ENCODE measurements at regions not wholly inside any gene's neighbourhood (a gene's known extent, or its start where the extent isn't known, plus 50 kb on each side); places are given as distances from the start of the nearest gene placed in this dataset.

DNA sequence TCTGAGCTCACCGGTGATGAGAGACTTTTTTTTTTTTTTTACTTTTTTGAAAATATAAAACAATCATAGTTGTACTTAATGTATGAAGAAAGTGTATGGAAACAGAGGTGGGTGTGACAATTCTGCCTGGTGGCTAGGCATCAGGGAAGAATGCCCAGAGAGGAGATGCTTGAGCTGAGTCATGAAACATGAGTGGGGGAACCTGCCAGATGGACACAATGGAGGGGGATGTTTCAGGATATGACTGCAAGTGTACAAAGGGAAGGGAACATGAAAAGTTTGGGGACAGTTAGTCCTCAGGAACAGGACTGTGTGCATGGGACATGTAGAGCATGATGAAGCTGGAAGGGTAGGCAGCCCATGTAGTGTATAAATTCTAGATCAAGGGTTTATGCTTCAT is 274.2 kb upstream of the E2F7 start:
- H3K9me3 ChIP-seq (ENCODE audit: control insufficient read depth in 5 of 5, low read length in 5 of 5) = no peaks in the 10 kb centered on the region
- no peaks in the 10 kb centered on the region for H3K27me3 ChIP-seq (ENCODE audit: control insufficient read depth in 5 of 5, insufficient read depth in 4 of 5, low read length in 5 of 5)
- no peaks in the 10 kb centered on the region for H3K36me3 ChIP-seq (ENCODE audit: control insufficient read depth in 5 of 5, insufficient read depth in 5 of 5, low read length in 5 of 5)
- H3K9ac ChIP-seq (ENCODE audit: low read length in 5 of 5) = no peak overlapping the region
- peaks cover 0 to 8% (median 0%) of the 10 kb centered on the region in 5 donors for H3K4me1 ChIP-seq (ENCODE audit: control insufficient read depth in 5 of 5, insufficient read depth in 5 of 5, low read length in 5 of 5)
- H3K4me3 ChIP-seq (ENCODE audit: low read depth in 1 of 5, low read length in 5 of 5) = no peak overlapping the region
- no peak overlapping the region for H3K27ac ChIP-seq (ENCODE audit: low read depth, low read length)

DNA sequence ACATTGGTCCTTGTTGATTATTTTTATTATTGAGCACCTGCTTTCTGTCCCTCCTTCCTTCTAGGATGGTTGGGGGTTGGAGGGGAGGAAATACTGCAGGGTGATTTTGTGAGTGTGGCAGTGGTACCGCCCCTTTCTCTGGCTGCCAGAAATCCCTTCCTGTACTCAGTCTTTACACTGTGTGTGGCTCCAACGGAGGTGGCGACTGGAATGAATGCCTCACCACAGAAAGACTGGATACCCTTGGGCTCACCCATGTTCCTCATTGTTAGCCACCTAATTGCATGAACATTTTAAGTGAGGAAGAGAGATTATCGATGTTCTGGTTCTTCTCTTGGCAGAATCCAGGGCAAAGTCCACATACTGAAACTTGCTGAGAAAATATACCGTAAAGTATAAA is 272.0 kb upstream of the E2F7 start:
- Histone ChIP-seq H3K4me3 (ENCODE audit: low read depth in 1 of 5, low read length in 5 of 5) (no peak overlapping the region), H3K9ac (ENCODE audit: low read length in 5 of 5) (no peak overlapping the region), H3K27me3 (ENCODE audit: control insufficient read depth in 5 of 5, insufficient read depth in 4 of 5, low read length in 5 of 5) (no peaks in the 10 kb centered on the region), H3K9me3 (ENCODE audit: control insufficient read depth in 5 of 5, low read length in 5 of 5) (no peaks in the 10 kb centered on the region), H3K27ac (ENCODE audit: low read depth, low read length) (no peak overlapping the region), H3K4me1 (ENCODE audit: control insufficient read depth in 5 of 5, insufficient read depth in 5 of 5, low read length in 5 of 5) (peaks cover 0 to 2% (median 0%) of the 10 kb centered on the region in 5 donors), H3K36me3 (ENCODE audit: control insufficient read depth in 5 of 5, insufficient read depth in 5 of 5, low read length in 5 of 5) (no peaks in the 10 kb centered on the region)

DNA sequence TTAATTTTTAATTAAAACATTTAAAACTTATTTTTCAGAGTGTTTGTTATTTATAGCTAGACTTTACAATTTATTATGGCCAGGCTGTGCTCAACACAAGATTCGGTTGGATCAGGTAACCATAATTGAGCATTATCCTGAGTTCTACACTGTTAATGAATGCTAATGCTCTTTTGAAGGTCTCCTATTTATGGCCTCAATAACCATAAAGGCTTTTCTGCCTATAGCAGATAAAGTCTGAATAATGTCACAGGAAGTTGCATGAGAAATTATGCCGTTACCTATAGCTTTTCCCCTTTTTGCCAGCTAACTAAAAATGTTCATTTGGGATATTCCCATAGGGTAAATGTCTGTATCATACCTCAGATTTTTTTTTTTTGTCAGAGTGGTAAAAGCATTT is 269.4 kb upstream of the E2F7 start:
- no peaks in the 10 kb centered on the region for H3K4me1 ChIP-seq (ENCODE audit: control insufficient read depth in 5 of 5, insufficient read depth in 5 of 5, low read length in 5 of 5)
- no peak overlapping the region for H3K4me3 ChIP-seq (ENCODE audit: low read depth in 1 of 5, low read length in 5 of 5)
- H3K36me3 ChIP-seq (ENCODE audit: control insufficient read depth in 5 of 5, insufficient read depth in 5 of 5, low read length in 5 of 5) = no peaks in the 10 kb centered on the region
- H3K9me3 ChIP-seq (ENCODE audit: control insufficient read depth in 5 of 5, low read length in 5 of 5) = no peaks in the 10 kb centered on the region
- no peak overlapping the region for H3K9ac ChIP-seq (ENCODE audit: low read length in 5 of 5)
- H3K27ac ChIP-seq (ENCODE audit: low read depth, low read length) = no peak overlapping the region
- no peaks in the 10 kb centered on the region for H3K27me3 ChIP-seq (ENCODE audit: control insufficient read depth in 5 of 5, insufficient read depth in 4 of 5, low read length in 5 of 5)

DNA sequence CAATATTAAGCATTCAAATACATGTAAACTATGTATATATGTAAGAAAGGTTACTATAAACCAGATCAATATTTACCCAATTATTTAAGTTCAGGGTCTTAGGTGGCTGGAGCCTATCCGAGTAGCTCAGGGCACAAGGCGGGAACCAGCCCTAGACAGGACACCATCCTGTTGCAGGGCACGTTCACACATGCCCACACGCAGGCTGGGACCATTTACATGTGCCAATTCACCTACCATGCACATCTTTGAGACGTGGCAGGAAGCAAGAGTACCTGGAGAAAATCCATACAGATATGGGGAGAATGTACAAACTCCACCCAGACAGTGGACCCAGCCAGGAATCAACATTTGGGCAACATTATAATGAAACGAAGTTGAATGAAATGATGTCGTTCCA is 263.0 kb upstream of the E2F7 start:
- no peaks in the 10 kb centered on the region for H3K9me3 ChIP-seq (ENCODE audit: control insufficient read depth in 5 of 5, low read length in 5 of 5)
- no peaks in the 10 kb centered on the region for H3K36me3 ChIP-seq (ENCODE audit: control insufficient read depth in 5 of 5, insufficient read depth in 5 of 5, low read length in 5 of 5)
- peaks cover 2 to 31% (median 20%) of the 10 kb centered on the region in 5 donors for H3K4me1 ChIP-seq (ENCODE audit: control insufficient read depth in 5 of 5, insufficient read depth in 5 of 5, low read length in 5 of 5)
- H3K4me3 ChIP-seq (ENCODE audit: low read depth in 1 of 5, low read length in 5 of 5) = no peak overlapping the region
- H3K27ac ChIP-seq (ENCODE audit: low read depth, low read length) = no peak overlapping the region
- H3K9ac ChIP-seq (ENCODE audit: low read length in 5 of 5) = no peak overlapping the region
- peaks cover 0 to 7% (median 0%) of the 10 kb centered on the region in 5 donors for H3K27me3 ChIP-seq (ENCODE audit: control insufficient read depth in 5 of 5, insufficient read depth in 4 of 5, low read length in 5 of 5)

DNA sequence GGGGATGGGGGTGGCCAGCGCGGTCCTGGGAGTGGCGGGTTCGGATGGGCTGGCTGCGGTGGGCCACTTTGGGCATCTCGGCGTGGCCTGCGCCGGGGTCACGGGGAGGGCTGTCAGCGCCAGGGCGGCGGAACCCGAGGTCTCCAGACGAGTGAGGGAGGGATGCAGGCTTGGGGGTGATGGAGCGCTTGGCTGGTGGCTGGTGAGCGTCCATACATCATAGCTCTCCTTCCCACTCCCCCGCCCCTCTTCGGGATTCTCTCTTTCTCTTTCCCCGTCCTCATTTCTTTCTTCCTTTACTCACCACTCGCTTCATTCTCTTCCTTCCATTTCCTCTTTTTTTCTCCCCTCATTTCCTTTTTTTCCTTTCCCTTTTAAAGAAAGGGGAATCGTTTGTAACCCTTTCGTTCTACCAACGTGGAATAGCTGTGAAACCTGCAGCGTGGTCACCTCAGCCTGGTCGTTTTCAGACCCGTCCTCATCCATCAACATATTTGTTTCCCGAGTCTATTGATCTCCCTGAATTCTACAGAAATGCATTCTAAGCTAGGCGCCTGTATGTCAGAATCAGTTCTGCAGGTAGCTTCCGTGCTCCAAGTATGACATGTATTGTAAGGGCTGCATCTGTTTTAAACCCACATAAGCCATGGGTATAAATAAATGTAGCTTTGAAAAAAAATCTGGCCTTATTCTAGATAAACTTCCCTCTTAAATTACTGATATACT is 260.3 kb upstream of the E2F7 start:
- Histone ChIP-seq H3K9me3 (ENCODE audit: control insufficient read depth in 5 of 5, low read length in 5 of 5) (no peaks in the 10 kb centered on the region), H3K27ac (ENCODE audit: low read depth, low read length) (no peak overlapping the region), H3K4me1 (ENCODE audit: control insufficient read depth in 5 of 5, insufficient read depth in 5 of 5, low read length in 5 of 5) (peaks cover 2 to 31% (median 20%) of the 10 kb centered on the region in 5 donors), H3K27me3 (ENCODE audit: control insufficient read depth in 5 of 5, insufficient read depth in 4 of 5, low read length in 5 of 5) (peaks cover 0 to 7% (median 0%) of the 10 kb centered on the region in 5 donors), H3K4me3 (ENCODE audit: low read depth in 1 of 5, low read length in 5 of 5) (peak overlapping the region; percentile 70 to 95 (median 87)), H3K36me3 (ENCODE audit: control insufficient read depth in 5 of 5, insufficient read depth in 5 of 5, low read length in 5 of 5) (no peaks in the 10 kb centered on the region), H3K9ac (ENCODE audit: low read length in 5 of 5) (peak overlapping the region in 4 of 5 donors; percentile 4 to 70 (median 40))

DNA sequence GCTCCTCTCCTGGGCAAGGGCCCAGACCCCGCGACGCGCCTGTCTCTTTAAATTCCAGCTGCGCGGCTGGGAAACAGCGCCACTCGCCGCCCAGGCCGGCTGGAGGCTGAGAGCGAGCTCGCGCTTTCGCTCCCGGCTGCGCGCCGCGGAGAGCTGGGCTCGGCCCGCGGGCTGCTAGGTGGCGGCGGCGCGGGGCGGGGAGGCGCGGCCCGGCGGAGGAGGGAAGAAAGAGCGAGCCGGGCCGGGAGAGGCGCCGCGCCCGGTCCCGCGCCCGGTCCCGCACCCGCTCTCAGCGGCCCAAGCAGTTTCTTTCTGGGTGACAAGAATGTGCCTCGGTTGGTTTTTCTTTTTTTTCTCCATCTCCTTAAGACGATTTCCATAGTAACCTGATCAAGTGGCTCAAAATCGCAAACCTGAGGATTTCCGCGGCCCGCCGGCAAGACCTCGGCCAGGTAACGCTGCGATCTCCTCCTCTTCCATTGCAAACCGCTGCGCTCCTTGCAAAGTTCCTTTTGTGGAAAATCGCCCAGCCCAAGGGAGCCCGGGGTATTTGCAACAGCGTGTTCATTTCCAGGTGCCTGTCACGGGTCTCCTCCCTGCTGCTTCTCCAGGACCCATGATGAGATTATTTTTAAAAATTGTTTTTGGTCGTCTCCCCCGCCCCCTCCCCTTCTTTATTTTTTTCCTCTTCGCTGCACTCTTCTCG is 259.5 kb upstream of the E2F7 start:
- Histone ChIP-seq H3K27me3 (ENCODE audit: control insufficient read depth in 5 of 5, insufficient read depth in 4 of 5, low read length in 5 of 5) (peaks cover 0 to 7% (median 0%) of the 10 kb centered on the region in 5 donors), H3K36me3 (ENCODE audit: control insufficient read depth in 5 of 5, insufficient read depth in 5 of 5, low read length in 5 of 5) (no peaks in the 10 kb centered on the region), H3K9ac (ENCODE audit: low read length in 5 of 5) (peak overlapping the region; percentile 33 to 82 (median 53)), H3K4me1 (ENCODE audit: control insufficient read depth in 5 of 5, insufficient read depth in 5 of 5, low read length in 5 of 5) (peaks cover 2 to 31% (median 20%) of the 10 kb centered on the region in 5 donors), H3K27ac (ENCODE audit: low read depth, low read length) (no peak overlapping the region), H3K4me3 (ENCODE audit: low read depth in 1 of 5, low read length in 5 of 5) (peak overlapping the region; percentile 70 to 95 (median 87)), H3K9me3 (ENCODE audit: control insufficient read depth in 5 of 5, low read length in 5 of 5) (no peaks in the 10 kb centered on the region)

DNA sequence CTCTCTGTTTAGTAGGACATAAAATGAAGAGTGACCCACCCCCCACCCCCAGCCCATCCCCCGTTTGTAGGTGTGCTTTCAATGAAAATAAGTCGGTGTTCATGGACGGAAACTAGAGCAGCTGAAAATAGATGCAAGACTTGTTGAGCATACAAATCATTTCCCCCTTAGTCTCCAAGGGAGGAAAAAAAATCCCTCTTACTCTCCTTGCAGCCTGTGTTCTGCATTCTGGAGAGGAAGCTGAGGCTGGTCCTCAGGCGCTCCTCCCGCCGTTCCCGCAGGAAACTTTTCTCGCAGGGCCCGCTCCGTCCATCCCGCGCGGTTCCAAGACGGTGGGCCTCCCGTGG is 259.0 kb upstream of the E2F7 start:
- Histone ChIP-seq H3K36me3 (ENCODE audit: control insufficient read depth in 5 of 5, insufficient read depth in 5 of 5, low read length in 5 of 5) (no peaks in the 10 kb centered on the region), H3K27me3 (ENCODE audit: control insufficient read depth in 5 of 5, insufficient read depth in 4 of 5, low read length in 5 of 5) (peaks cover 0 to 7% (median 0%) of the 10 kb centered on the region in 5 donors), H3K9ac (ENCODE audit: low read length in 5 of 5) (peak overlapping the region in 3 of 5 donors; percentile 53 to 82 (median 81)), H3K27ac (ENCODE audit: low read depth, low read length) (no peak overlapping the region), H3K4me1 (ENCODE audit: control insufficient read depth in 5 of 5, insufficient read depth in 5 of 5, low read length in 5 of 5) (peaks cover 2 to 31% (median 20%) of the 10 kb centered on the region in 5 donors), H3K9me3 (ENCODE audit: control insufficient read depth in 5 of 5, low read length in 5 of 5) (no peaks in the 10 kb centered on the region), H3K4me3 (ENCODE audit: low read depth in 1 of 5, low read length in 5 of 5) (peak overlapping the region; percentile 68 to 95 (median 80))

DNA sequence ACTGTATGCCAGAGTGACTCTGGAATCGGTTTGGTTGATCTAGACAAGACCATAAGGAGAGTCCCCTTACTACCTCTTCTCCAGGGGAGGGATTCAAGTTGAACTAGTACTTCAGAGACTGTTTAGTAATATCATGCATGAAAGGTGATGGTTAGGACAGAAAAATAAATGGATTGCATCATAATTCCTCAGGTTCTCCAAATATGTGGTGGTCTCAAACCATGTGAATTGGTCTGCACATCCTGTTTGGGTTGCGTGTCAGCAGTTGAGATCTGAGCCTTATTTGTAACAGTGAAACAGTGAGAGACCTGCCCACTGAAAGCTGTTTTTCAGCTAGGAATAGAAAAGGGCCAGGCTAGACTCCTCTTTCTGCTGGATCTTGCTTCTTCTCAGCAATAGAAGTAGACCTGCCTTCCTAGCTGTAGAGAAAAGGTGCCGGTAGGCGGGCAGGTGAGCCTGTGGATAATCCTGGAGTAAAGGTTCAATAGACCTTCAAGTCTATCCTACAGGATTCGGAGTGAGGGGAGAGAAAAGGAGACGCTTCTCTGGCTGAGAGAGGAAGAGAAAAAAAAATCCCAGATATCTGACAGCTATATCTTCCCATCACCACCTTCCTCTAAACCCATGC is 258.5 kb upstream of the E2F7 start:
- no peaks in the 10 kb centered on the region for H3K36me3 ChIP-seq (ENCODE audit: control insufficient read depth in 5 of 5, insufficient read depth in 5 of 5, low read length in 5 of 5)
- peaks cover 0 to 7% (median 0%) of the 10 kb centered on the region in 5 donors for H3K27me3 ChIP-seq (ENCODE audit: control insufficient read depth in 5 of 5, insufficient read depth in 4 of 5, low read length in 5 of 5)
- no peak overlapping the region for H3K27ac ChIP-seq (ENCODE audit: low read depth, low read length)
- peak overlapping the region in 2 of 5 donors; percentile 68 to 87 for H3K4me3 ChIP-seq (ENCODE audit: low read depth in 1 of 5, low read length in 5 of 5)
- H3K9ac ChIP-seq (ENCODE audit: low read length in 5 of 5) = no peak overlapping the region
- H3K9me3 ChIP-seq (ENCODE audit: control insufficient read depth in 5 of 5, low read length in 5 of 5) = no peaks in the 10 kb centered on the region
- peaks cover 2 to 31% (median 20%) of the 10 kb centered on the region in 5 donors for H3K4me1 ChIP-seq (ENCODE audit: control insufficient read depth in 5 of 5, insufficient read depth in 5 of 5, low read length in 5 of 5)

DNA sequence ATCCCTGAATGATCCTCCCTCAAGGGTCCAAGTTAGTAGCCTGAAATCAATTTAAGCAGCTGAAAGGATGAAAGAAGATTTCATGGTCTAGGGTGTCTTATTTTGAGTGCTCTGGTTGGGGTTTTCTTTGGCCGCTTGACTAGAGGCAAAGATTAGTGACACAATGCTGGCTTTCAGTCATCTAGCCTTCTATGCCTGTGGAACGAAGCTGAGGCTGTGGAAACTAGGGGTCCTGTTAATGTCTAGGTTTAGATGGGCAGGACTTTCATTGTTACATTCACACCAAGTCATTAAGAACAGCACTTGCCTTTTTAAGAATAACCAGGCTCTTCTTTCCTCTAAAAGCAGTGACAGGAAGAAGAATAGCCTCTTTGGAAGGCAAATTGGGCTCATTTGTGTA is 253.8 kb upstream of the E2F7 start:
- no peaks in the 10 kb centered on the region for H3K36me3 ChIP-seq (ENCODE audit: control insufficient read depth in 5 of 5, insufficient read depth in 5 of 5, low read length in 5 of 5)
- no peak overlapping the region for H3K27ac ChIP-seq (ENCODE audit: low read depth, low read length)
- H3K9me3 ChIP-seq (ENCODE audit: control insufficient read depth in 5 of 5, low read length in 5 of 5) = no peaks in the 10 kb centered on the region
- H3K4me1 ChIP-seq (ENCODE audit: control insufficient read depth in 5 of 5, insufficient read depth in 5 of 5, low read length in 5 of 5) = peaks cover 0 to 4% (median 4%) of the 10 kb centered on the region in 5 donors
- no peak overlapping the region for H3K4me3 ChIP-seq (ENCODE audit: low read depth in 1 of 5, low read length in 5 of 5)
- H3K27me3 ChIP-seq (ENCODE audit: control insufficient read depth in 5 of 5, insufficient read depth in 4 of 5, low read length in 5 of 5) = no peaks in the 10 kb centered on the region
- no peak overlapping the region for H3K9ac ChIP-seq (ENCODE audit: low read length in 5 of 5)

DNA sequence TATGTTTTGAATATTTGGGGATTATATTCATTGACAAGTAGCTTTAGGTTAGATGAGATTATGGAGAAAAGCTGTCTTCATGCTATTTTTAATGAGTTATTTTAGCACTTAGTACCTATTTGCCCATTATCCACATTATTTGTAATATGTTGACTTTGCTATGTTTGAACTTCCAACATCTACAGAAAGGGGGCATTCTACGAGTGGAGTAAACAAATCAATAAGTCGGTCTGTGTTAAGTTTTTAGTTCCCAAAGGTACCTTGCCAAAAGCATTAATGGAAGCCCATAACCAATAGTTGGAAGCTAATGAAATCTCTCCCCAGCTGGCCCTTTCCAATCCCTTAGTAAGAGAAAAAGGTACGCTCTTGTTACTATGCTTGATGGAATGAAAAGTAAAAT is 250.0 kb upstream of the E2F7 start:
- H3K4me3 ChIP-seq (ENCODE audit: low read depth in 1 of 5, low read length in 5 of 5) = no peak overlapping the region
- no peaks in the 10 kb centered on the region for H3K36me3 ChIP-seq (ENCODE audit: control insufficient read depth in 5 of 5, insufficient read depth in 5 of 5, low read length in 5 of 5)
- no peaks in the 10 kb centered on the region for H3K27me3 ChIP-seq (ENCODE audit: control insufficient read depth in 5 of 5, insufficient read depth in 4 of 5, low read length in 5 of 5)
- H3K9ac ChIP-seq (ENCODE audit: low read length in 5 of 5) = no peak overlapping the region
- peaks cover 0 to 16% (median 13%) of the 10 kb centered on the region in 5 donors for H3K4me1 ChIP-seq (ENCODE audit: control insufficient read depth in 5 of 5, insufficient read depth in 5 of 5, low read length in 5 of 5)
- H3K27ac ChIP-seq (ENCODE audit: low read depth, low read length) = no peak overlapping the region
- H3K9me3 ChIP-seq (ENCODE audit: control insufficient read depth in 5 of 5, low read length in 5 of 5) = no peaks in the 10 kb centered on the region
